AG04449 (cell line): ENCODE measurements at regions not wholly inside any gene's neighbourhood (a gene's known extent, or its start where the extent isn't known, plus 50 kb on each side); places are given as distances from the start of the nearest gene placed in this dataset.

Experiments
- CTCF ChIA-PET: fragments of 350-600 bp; formaldehyde crosslinking; extraction: SDS; loops from one replicate; lab custom pipeline; 2021; ENCODE audit warnings: antibody characterized with exemption; lab: Yijun Ruan, JAX
- POLR2A ChIA-PET: fragments of 400-600, 350-600 bp; formaldehyde crosslinking; extraction: SDS; loops from one replicate; lab custom pipeline; 2020; ENCODE audit warnings: antibody characterized with exemption, inconsistent platforms; lab: Yijun Ruan, JAX
- DNase-seq: peaks from one replicate; pipeline ENCODE4 v3.0.0-alpha.2; 2010; ENCODE audit warnings: low read depth, low spot score
- H3K4me3 ChIP-seq: 2 replicates; pipeline ENCODE4 v1.5.1; 2011; ENCODE audit warnings: low read depth, mild to moderate bottlenecking, control low read depth, low read length
- TF ChIP-seq, protein P1 (sequence below): IDR thresholded peaks from one replicate; pipeline ENCODE4 v1.5.1; 2011; ENCODE audit warnings: mild to moderate bottlenecking, moderate library complexity, low read length, control low read depth, inconsistent platforms; ENCODE audit not compliant: insufficient read depth; ENCODE audit errors: missing control alignments

DNA sequence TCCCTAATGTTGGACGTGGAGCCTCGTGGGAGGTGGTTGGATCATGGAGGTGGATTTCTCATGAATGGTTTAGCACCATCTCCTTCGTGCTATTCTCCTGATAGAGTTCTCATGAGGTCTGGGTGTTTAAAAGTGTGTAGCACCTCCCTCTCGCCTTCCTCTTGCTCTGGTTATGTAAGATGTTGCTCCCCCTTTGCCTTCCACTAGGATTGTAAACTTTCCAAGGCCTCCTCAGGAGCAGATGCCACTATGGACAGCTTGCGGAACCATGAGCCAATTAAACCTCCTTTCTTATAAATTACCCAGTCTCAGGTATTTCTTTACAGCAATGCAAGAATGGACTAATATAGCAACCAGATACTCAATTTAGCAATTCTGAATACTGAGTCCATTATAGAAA lies 82.4 kb upstream of the PELI1 start:
- no peak for DNase-seq
- ChIA-PET POLR2A (no interaction called here), CTCF (interaction anchor here (1.2 kb wide), 1 partner anchor 22 kb away, joined by 4 read pairs; no protein-coding TSS in a partner anchor)
- H3K4me3 ChIP-seq: no peak overlapping the region
- TF ChIP-seq, protein P1, sequence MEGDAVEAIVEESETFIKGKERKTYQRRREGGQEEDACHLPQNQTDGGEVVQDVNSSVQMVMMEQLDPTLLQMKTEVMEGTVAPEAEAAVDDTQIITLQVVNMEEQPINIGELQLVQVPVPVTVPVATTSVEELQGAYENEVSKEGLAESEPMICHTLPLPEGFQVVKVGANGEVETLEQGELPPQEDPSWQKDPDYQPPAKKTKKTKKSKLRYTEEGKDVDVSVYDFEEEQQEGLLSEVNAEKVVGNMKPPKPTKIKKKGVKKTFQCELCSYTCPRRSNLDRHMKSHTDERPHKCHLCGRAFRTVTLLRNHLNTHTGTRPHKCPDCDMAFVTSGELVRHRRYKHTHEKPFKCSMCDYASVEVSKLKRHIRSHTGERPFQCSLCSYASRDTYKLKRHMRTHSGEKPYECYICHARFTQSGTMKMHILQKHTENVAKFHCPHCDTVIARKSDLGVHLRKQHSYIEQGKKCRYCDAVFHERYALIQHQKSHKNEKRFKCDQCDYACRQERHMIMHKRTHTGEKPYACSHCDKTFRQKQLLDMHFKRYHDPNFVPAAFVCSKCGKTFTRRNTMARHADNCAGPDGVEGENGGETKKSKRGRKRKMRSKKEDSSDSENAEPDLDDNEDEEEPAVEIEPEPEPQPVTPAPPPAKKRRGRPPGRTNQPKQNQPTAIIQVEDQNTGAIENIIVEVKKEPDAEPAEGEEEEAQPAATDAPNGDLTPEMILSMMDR: no peak

DNA sequence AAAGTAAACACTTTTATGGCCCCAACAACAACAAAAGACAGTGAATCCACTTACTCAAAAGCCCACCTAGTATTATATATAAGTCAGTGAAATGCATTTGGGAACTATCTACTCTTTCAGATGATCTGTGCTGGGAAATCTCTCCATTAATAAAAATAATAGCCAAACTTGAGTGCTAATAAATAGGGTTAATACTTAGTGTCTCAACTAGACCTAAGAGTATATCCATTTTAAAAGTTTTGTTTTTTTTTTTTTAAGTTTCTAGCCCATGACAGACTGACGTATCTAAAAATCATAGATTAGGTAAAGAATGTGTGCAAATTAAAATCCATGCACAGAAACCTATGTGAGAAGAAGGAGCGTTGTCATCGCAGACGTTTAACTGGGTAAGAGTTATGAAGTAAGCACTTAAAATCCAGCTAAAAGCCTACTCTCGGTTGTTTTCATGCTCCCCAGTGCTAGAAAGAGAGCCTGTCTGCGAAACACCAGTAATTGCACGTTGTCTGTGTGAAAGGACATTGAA lies 83.4 kb upstream of the PELI1 start:
- TF ChIP-seq, protein P1: no peak
- DNase-seq: no peak
- peak overlapping the region; percentile 48 for H3K4me3 ChIP-seq
- CTCF ChIA-PET: interaction anchor here (0.8 to 1.2 kb wide), 4 partner anchors 38 to 101 kb away, joined by 3 to 4 read pairs (median 3); no protein-coding TSS in a partner anchor
- POLR2A ChIA-PET: interaction anchor here (0.6 kb wide), 1 partner anchor 1326 kb away, joined by 3 read pairs; no protein-coding TSS in a partner anchor

DNA sequence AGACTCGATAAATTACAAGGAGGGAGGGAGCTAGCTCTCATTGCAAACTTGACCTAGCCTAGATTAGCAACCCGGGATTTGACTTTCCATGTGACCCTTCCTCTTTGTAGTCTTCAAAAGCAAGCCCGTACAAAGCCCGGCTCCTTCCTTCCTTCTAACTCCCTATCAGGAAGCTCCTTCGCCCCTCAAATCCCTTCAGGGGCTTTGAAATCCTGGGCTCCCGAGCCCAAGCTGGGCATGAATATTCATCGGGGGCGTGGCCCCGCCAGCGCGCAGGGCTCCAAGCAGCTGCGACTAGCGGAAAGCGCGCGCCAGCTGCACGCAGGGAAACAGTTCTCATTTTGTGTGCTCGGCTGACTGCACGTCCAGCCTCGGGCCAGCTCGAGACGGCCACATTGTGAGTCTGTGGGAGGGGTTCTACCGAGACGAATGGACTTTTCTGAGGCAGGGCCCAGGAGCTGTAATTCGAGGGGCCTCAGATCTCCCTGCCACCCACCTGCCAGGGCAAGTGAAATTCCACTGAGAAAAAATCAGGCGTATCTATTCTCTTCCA lies 84.0 kb upstream of the PELI1 start:
- TF ChIP-seq, protein P1: peak; percentile 10
- ChIA-PET POLR2A (interaction anchor here (0.6 kb wide), 1 partner anchor 1326 kb away, joined by 3 read pairs; no protein-coding TSS in a partner anchor), CTCF (interaction anchor here (0.8 to 1.2 kb wide), 4 partner anchors 37 to 101 kb away, joined by 3 to 4 read pairs (median 3); no protein-coding TSS in a partner anchor)
- DNase-seq: no peak
- H3K4me3 ChIP-seq: peak overlapping the region; percentile 48

DNA sequence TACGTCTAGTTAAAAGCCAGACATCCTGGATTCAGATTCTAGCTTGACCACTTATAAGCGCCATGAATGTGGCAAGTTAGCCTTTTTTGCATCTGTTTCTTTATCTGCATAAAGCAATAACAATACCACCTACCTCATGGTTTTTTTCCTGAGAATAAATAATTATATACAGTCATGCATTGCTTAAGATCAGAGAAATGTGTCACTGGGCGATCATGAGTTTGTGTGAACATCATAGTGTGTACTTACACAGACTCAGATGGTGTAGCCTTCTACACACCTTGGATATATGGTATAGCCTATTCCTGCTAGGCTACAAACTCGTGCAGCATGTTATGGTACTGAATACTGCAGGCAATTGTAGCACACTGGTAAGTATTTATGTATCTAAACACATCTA lies 84.7 kb upstream of the PELI1 start:
- H3K4me3 ChIP-seq: no peak overlapping the region
- TF ChIP-seq, protein P1: no peak
- DNase-seq: no peak
- CTCF ChIA-PET: no interaction called here
- POLR2A ChIA-PET: no interaction called here

DNA sequence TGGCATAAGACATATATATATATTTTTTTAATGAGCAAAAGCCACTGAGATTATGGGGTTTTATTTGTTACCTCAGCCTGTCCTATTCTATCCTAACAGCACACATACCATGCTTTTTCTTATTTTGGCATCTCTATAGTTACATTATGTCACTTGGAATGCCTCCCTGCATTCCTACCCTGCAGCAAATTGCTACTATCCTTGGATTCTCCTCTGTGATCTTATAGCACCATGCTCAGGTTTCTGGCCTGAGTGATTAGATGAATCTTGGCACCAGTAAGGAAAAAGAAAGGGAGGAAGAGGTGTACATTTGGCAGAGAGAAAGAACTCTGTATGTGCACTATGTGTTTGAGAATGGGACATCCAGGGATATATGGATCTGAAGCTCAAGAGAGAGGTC lies 86.3 kb upstream of the PELI1 start:
- ChIA-PET POLR2A (interaction anchor here (0.7 kb wide), 1 partner anchor 263 kb away, joined by 3 read pairs; no protein-coding TSS in a partner anchor), CTCF (no interaction called here)
- TF ChIP-seq, protein P1: no peak
- H3K4me3 ChIP-seq: no peak overlapping the region
- DNase-seq: no peak

DNA sequence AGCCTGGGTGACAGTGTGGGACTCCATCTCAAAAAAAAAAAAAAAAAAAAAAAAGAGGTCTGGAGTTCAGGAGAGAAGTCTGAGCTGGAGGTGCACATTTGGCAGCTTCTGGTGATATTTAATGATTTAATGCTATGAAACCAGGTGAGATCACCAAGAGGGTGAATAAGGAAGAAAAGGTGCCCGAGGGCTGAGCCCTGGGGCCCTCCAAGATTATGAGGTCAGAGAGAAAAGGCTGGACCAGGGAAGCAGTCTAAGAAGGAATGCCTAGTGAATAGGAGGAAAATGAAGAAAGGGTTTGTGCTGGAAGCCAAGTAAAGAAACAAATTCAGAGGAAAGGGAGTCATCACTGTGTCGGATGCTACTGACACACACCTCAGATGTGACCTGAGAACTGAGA lies 88.0 kb upstream of the PELI1 start:
- CTCF ChIA-PET: no interaction called here
- H3K4me3 ChIP-seq: no peak overlapping the region
- no peak for DNase-seq
- POLR2A ChIA-PET: no interaction called here
- TF ChIP-seq, protein P1: no peak
